GM04503 (cell line): ENCODE measurements at regions not wholly inside any gene's neighbourhood (a gene's known extent, or its start where the extent isn't known, plus 50 kb on each side); places are given as distances from the start of the nearest gene placed in this dataset.
"Not testable (repeated sequence)": the region's sequence is repeated elsewhere in the genome, so short reads cannot be mapped to it uniquely, and the experiment has no call there.

Experiments used
- DNase-seq: peaks from one replicate; pipeline ENCODE4 v3.0.0-alpha.2; 2012; ENCODE audit warnings: low read depth

DNA sequence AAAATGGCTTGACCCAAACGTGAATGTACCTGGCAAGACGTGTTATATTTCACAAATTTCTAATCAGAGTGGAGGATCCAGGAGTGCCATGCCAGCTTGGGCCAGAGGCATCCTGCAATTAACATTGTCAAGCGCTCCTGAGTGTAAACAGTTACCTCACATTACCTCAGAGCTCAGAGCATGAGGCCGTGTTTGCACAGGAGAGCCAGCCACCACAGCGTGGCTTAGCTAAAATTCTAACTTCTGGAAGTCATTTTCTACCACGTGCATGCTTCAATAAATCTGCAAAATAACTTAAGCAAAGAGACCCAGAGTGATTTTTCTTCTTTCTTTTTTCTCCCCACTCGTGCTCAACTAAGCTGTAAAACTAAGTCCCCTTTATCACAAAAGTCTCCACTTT, 769.0 kb downstream of the KCNJ2 start:
- no peak for DNase-seq

DNA sequence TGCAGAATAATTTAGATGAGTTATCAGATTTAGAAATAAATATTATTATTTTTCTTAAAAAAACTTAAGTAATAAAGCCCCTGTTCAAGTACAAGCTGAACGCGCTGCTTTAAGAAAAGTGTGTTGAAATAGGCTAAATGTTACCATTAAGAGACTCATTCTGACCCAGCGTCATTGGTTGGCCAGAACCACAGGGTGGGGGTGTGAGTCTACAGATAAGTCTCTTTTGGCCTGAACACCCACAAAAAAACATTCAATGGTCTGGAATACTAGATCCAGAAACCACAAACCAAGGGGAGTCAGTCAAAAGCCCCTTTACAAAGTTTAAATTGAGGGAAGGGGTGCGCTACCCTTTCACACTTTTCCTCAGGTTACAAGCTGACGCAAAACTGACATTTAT, 776.1 kb downstream of the KCNJ2 start:
- DNase-seq, result no peak

- DNase-seq, result no peak
Measured at GRCh38 chr17:70947215-70947614, 777.9 kb downstream of the KCNJ2 start.

GRCh38 chr17:70947636-70948565, 778.6 kb downstream of the KCNJ2 start:
- DNase-seq, result no peak

GRCh38 chr17:70953140-70953539, 783.8 kb downstream of the KCNJ2 start:
- not testable (repeated sequence) for DNase-seq

GRCh38 chr17:70955441-70955840, 786.1 kb downstream of the KCNJ2 start:
- no peak for DNase-seq

DNA sequence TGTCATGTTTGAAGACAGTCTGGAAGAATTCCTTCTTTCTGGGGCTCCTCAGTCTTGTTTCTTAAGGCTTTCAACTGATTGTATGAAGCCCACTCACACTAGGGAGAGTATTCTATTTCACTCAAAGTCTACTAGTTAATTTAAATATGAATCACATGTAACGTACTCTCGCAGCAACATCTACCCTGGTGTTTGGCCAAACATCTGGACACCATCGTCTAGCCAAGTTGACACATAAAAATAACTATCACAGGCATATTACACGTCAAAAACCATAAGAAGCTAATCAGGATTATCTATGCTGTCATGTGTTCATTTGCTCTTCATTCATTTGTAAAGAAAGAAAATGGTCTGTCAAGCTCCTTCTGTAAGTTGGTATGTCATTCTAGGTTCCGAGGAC, 787.4 kb downstream of the KCNJ2 start:
- no peak for DNase-seq

- DNase-seq, result no peak
Measured at GRCh38 chr17:70961341-70961740, 792.0 kb downstream of the KCNJ2 start.

- DNase-seq, result no peak
Measured at GRCh38 chr17:70968302-70968701, 799.0 kb downstream of the KCNJ2 start.

DNA sequence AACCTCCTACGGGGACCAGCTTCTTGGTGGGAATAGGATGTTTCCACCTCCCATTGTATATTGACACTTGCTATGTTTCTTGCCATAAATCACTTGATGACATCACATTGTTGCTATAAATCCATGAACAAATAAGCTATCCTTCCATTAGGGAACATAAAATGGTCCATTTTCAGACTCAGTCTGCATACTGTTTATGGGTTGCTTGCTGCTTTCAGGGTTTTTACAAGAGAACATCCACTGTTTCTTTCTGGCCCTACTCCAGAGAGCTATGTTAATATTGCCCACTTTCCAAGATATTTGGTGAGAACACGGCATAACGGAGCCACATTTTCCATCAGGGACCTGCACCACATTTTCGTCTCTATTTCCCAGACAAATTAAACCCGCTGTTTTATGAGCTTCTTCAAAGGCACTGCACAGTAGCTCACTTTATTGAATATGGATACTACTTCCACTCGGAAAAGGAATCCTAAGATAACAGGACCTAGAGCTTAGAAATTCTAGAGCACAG, 800.2 kb downstream of the KCNJ2 start:
- no peak for DNase-seq

GRCh38 chr17:70976447-70976846, 807.1 kb downstream of the KCNJ2 start:
- DNase-seq, result no peak

GRCh38 chr17:70984873-70985272, 815.5 kb downstream of the KCNJ2 start:
- no peak for DNase-seq

DNA sequence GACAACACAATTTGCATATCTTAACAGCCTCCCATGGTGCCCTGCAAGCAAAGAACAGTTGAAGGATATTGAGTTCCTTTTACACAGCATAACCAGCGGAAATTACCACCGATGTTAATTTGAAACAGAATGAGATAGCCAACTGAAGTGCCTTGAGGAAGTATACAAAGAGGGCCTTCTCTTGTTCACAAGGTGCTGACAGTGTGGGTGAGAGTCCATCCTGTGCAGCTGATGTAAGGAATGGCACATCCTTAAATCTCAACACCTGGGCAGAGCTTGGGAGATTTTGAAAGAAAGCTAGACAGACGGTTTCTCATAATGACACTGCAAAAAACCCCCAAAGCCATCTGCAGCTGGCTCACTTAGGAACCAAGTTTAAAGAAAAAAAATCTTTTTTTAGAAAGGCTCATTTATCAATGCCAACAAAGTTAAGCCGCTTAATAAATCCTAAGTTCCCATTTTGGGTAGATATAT, 818.6 kb downstream of the KCNJ2 start:
- no peak for DNase-seq

DNA sequence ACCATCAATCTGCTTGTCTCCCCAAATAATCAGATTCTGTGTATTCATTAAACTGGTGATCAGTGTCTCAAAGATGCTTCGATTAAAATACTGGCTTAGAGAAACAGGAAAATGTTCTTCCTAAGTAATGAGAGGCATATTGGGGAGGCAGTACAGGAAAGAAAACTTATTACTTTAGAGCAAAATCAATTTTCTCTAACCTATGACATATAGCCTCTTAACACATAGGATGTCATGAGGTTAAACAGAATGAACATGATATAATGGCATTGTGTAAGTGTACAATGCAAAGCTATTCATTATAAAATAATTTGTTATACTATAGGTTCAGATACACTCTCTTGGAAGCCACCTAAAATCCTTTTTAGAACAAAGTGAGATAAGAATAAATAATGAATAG, 819.3 kb downstream of the KCNJ2 start:
- no peak for DNase-seq

GRCh38 chr17:70989280-70989679, 819.9 kb downstream of the KCNJ2 start:
- no peak for DNase-seq

DNA sequence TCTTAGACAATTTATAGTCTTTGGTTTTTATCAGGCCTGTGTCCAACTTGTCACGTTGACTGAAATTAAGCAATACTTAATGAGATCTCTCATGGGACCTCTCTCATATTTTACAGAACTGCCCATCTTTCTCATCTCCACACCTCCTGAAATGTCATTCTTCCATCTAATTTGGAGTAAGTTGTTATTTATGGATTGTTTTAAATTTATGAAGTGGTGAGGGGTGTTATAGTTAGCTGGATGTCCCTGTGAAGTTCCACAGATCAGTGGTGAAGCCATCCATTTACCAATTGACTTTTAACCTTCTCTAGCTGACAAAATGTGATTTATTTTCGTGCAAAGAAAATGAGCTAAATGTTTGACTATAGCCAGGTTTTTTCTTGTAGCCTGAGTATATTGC, 824.9 kb downstream of the KCNJ2 start:
- no peak for DNase-seq

DNA sequence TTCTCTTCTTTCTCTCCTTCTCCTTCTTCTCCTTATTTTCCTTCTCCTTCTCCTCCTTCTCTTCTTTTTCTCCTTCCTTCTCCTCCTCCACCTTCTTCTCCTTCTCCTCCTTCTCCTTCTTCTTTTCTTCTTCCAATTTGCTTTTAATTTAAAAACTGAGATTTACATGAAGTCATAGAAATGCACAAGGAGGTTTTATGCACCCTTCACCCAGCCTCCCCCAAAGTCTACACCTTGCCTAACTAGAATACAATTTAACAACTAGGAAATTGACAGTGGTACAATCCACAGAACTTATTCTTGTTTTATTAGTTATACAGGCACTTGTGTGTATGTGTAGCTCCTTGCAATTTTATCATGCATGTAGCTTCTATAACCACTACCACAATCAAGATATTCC, 826.7 kb downstream of the KCNJ2 start:
- no peak for DNase-seq

DNA sequence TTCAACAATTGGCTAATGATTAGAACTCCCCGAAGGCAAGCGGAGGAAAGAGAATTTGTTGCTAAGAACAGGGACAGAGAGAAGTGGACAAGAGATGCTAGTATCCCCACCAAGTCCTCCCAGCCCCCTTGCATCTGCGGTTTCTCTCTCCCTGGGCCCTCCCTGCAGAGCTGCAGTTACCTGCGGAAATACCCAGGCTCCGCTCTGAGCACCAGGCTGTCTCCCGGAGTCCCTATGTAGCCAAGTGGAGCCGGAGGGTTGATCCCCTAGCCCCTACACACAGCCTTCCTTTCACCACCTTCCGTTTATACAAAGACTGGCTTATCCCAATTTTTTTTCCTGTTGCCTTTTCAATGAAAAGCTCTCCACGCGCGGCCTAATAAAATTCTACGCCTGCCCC, 834.4 kb downstream of the KCNJ2 start:
- DNase-seq, result no peak

DNA sequence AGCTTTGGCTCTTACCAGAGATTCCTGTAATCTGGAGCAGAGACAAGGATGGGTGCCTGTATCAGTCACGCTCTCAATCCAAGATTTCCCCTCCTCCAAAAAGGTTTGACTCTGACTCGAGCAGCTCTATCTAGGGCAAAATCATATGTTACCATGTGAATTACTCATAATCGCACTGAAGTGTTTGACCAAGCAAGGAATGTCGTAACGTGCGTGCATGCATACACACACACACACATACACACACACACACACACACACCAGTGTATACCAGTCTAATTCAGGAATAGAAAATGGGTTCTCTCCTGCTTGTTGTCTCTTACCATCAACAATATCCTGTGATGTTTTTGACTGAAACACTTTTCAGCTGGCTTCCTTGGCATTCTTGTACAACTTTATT, 835.1 kb downstream of the KCNJ2 start:
- DNase-seq, result no peak

DNA sequence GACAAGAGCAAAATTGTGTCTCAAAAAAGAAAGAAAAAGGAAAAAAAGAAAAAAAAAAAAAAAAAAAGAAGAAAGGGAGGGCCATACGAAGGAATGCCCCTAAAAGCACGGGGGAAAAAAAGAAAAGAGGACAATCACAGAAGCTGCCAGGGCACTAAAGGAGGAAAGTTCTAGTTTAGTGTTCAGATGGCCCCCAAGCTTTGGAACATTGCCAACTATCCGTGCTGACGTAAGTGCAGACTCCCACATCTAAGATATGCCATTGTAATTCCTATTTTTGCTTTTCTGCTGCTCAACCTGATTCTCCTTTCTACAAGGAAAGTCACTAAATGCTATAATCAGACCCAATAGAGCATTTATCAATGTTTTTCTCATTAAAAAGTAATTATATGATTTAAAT, 842.1 kb downstream of the KCNJ2 start:
- DNase-seq, result no peak

GRCh38 chr17:71019699-71020098, 850.4 kb downstream of the KCNJ2 start:
- DNase-seq, result no peak

GRCh38 chr17:71022758-71023157, 853.4 kb downstream of the KCNJ2 start:
- no peak for DNase-seq

DNA sequence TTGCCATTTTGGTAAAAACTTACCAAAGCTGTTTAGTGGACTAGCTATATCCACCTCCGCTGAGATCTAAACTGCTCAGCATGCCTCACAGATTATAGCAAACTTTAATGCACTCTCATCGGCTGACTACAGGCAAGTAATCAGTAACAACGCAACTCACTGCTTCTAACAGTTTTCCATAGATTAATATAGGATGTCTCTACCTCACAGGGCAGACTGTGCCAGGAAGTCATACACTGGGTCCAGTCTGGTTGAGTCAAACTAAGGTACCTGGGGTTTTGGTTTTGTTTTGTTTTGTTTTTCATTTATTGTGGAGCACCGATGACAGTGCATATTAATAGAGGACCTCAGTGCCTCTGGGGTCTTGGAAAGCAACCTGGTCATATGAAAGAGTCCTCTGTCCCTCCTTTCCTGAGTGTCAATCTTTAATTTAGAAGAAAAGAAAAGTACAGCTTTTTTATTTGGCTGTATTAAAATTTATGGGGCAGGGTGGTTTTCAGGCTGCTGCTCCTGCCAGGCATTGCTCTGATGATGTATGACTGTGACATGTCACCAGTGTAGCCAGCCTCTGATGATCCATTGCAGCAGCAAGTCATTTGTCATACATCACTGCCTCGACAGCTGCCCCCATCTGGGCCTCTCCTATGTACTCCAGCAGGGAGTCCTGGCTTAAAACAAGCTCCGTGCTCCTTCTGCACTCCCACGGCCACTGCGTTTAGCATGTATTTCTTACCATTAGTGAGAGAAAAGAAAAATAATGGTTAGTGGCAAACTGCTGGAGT, 854.1 kb downstream of the KCNJ2 start:
- no peak for DNase-seq
